Esophagus squamous epithelium (tissue), 5 donors: ENCODE measurements at regions not wholly inside any gene's neighbourhood (a gene's known extent, or its start where the extent isn't known, plus 50 kb on each side); places are given as distances from the start of the nearest gene placed in this dataset.
A peak's percentile ranks its signal among the peaks of the same experiment; 100 is the strongest.

ENCODE experiments used
- DNase-seq: peaks from one replicate; lab custom pipeline; 2025; lab: John Stamatoyannopoulos, UW
- H3K27ac ChIP-seq, 4 donors: fragments of 200-600 bp; sonication (generic); one replicate each; pipeline ENCODE4 v1.5.1; 2016 to 2019; ENCODE audit warnings: mild to moderate bottlenecking in 1 of 4
- H3K27me3 ChIP-seq, 4 donors: fragments of 200-600 bp; sonication (generic); 1 replicate in 3 of 4; 2 replicates in 1 of 4; pipeline versions ENCODE4 v1.5.1 to v1.6.0; 2017 to 2021; ENCODE audit warnings: antibody characterized with exemption in 1 of 4
- H3K36me3 ChIP-seq, 3 donors: fragments of 200-600 bp; sonication (generic); one replicate each; pipeline ENCODE4 v1.5.1; 2016 to 2019
- H3K4me1 ChIP-seq, 3 donors: fragments of 200-600 bp; sonication (generic); one replicate each; pipeline ENCODE4 v1.5.1; 2017 to 2019
- H3K4me3 ChIP-seq, 4 donors: fragments of 200-600 bp; sonication (generic); 1 replicate in 3 of 4; 2 replicates in 1 of 4; pipeline ENCODE4 v1.5.1; 2016 to 2019; ENCODE audit warnings: mild to moderate bottlenecking in 2 of 4, moderate library complexity in 1 of 4
- H3K9me3 ChIP-seq, 3 donors: fragments of 200-600 bp; sonication (generic); one replicate each; pipeline ENCODE4 v1.5.1; 2016 to 2019
- CTCF ChIP-seq, 6 experiments: fragments of 450-650 bp in 4 of 6; fragments of 200-600 bp in 2 of 6; sonication (generic) in 2 of 6; IDR thresholded peaks; one replicate each; pipeline ENCODE4 v1.5.1; 2016 to 2019; ENCODE audit warnings: antibody characterized with exemption in 6 of 6, mild to moderate bottlenecking in 4 of 6, moderate library complexity in 4 of 6
- POLR2A ChIP-seq, 4 donors: fragments of 450-650 bp; IDR thresholded peaks; one replicate each; pipeline ENCODE4 v1.6.1; 2017; ENCODE audit warnings: antibody characterized with exemption in 4 of 4, mild to moderate bottlenecking in 4 of 4, moderate library complexity in 3 of 4
- WGBS, 2 donors: methylation state at CpG; one replicate each; pipeline ENCODE4 v1.1.5; 2018; 5-methylcytosine and 5-hydroxymethylcytosine counted together
- intact Hi-C: fragments of 100-400 bp; cut with DNase I; formaldehyde crosslinking; loops from one replicate; pipeline ENCODE4 v1.15.0; 2022
- donor health status: DM: yes; HTN: yes; CAD: no.

- intact Hi-C loops = loop anchor here (10.0 kb wide), 1 partner anchor 677 kb away; no protein-coding TSS in a partner anchor
- TF ChIP-seq CTCF (IDR thresholded peaks at IDR 0.05) (no peak), POLR2A (IDR thresholded peaks at IDR 0.05) (no peak)
- Histone ChIP-seq H3K27ac (no peak overlapping the region), H3K4me1 (no peaks in the 10 kb centered on the region), H3K4me3 (no peak overlapping the region), H3K36me3 (no peaks in the 10 kb centered on the region), H3K9me3 (no peaks in the 10 kb centered on the region), H3K27me3 (no peaks in the 10 kb centered on the region)
- 78% methylated on average over 9 to 11 of the region's 11 CpGs for WGBS, 2 donors
- no peak for DNase-seq
Observed at GRCh38 chr2:236348279-236348678, 84.1 kb upstream of the ASB18 start.

GRCh38 chr2:236348976-236349375, 84.8 kb upstream of the ASB18 start:
- Histone ChIP-seq H3K27me3 (no peaks in the 10 kb centered on the region), H3K27ac (no peak overlapping the region), H3K4me1 (no peaks in the 10 kb centered on the region), H3K9me3 (no peaks in the 10 kb centered on the region), H3K4me3 (no peak overlapping the region), H3K36me3 (no peaks in the 10 kb centered on the region)
- 86 to 96% methylated on average over 6 of the region's 6 CpGs for WGBS, 2 donors
- intact Hi-C loops = loop anchor here (10.0 kb wide), 1 partner anchor 676 kb away; no protein-coding TSS in a partner anchor
- TF ChIP-seq CTCF (IDR thresholded peaks at IDR 0.05) (no peak), POLR2A (IDR thresholded peaks at IDR 0.05) (no peak)
- no peak for DNase-seq

- no peaks in the 10 kb centered on the region for H3K27me3 ChIP-seq
- no peaks in the 10 kb centered on the region for H3K9me3 ChIP-seq
- TF ChIP-seq POLR2A (IDR thresholded peaks at IDR 0.05) (no peak), CTCF (IDR thresholded peaks at IDR 0.05) (no peak)
- H3K4me1 ChIP-seq = no peaks in the 10 kb centered on the region
- DNase-seq = no peak
- H3K4me3 ChIP-seq = no peak overlapping the region
- intact Hi-C loops = loop anchor here (5.0 kb wide), 1 partner anchor 712 kb away; no protein-coding TSS in a partner anchor
- no peak overlapping the region for H3K27ac ChIP-seq
- H3K36me3 ChIP-seq = no peaks in the 10 kb centered on the region
- WGBS, 2 donors = 70 to 72% methylated on average over 5 to 6 of the region's 10 CpGs
Observed at GRCh38 chr2:236350426-236350825, 86.2 kb upstream of the ASB18 start.

GRCh38 chr2:236351966-236352525, 87.8 kb upstream of the ASB18 start:
- no peaks in the 10 kb centered on the region for H3K9me3 ChIP-seq
- intact Hi-C loops = loop anchor here (5.0 kb wide), 1 partner anchor 710 kb away; no protein-coding TSS in a partner anchor
- no peaks in the 10 kb centered on the region for H3K4me1 ChIP-seq
- H3K36me3 ChIP-seq = no peaks in the 10 kb centered on the region
- TF ChIP-seq CTCF (IDR thresholded peaks at IDR 0.05) = no peak
- no peak for TF ChIP-seq POLR2A (IDR thresholded peaks at IDR 0.05)
- 78 to 85% methylated on average over 18 of the region's 18 CpGs for WGBS, 2 donors
- no peak overlapping the region for H3K4me3 ChIP-seq
- DNase-seq = no peak
- no peak overlapping the region for H3K27ac ChIP-seq
- no peaks in the 10 kb centered on the region for H3K27me3 ChIP-seq

GRCh38 chr2:236352761-236353593, 88.8 kb upstream of the ASB18 start:
- no peak overlapping the region for H3K4me3 ChIP-seq
- TF ChIP-seq CTCF (IDR thresholded peaks at IDR 0.05) (peak; percentile 39 to 88 (median 80)), POLR2A (IDR thresholded peaks at IDR 0.05) (no peak)
- H3K9me3 ChIP-seq = no peaks in the 10 kb centered on the region
- intact Hi-C loops = loop anchor here (5.0 kb wide), 1 partner anchor 709 kb away; no protein-coding TSS in a partner anchor
- H3K27me3 ChIP-seq = no peaks in the 10 kb centered on the region
- no peaks in the 10 kb centered on the region for H3K4me1 ChIP-seq
- H3K27ac ChIP-seq = no peak overlapping the region
- no peaks in the 10 kb centered on the region for H3K36me3 ChIP-seq
- 14 to 16% methylated on average over 14 of the region's 14 CpGs for WGBS, 2 donors
- DNase-seq = no peak
